K562 (cell line): ENCODE measurements at regions not wholly inside any gene's neighbourhood (a gene's known extent, or its start where the extent isn't known, plus 50 kb on each side); places are given as distances from the start of the nearest gene placed in this dataset.

ENCODE experiments used
- ATAC-seq: fragments of 200-7000 bp; cut with Tn5 transposase; 3 replicates; pipeline ENCODE4 v1.9.1; 2020; ENCODE audit warnings: moderate library complexity
- BruUV-seq: library from RNA; stranded (reverse); fragments of 400-500 nt; replicated peaks from 2 replicates; lab custom pipeline; 2021; lab: Mats Ljungman, UMichigan
- CTCF ChIA-PET: fragments of 300-600 bp; formaldehyde crosslinking; extraction: SDS; loops from one replicate; lab custom pipeline; 2021; ENCODE audit warnings: low intra/inter-chr PET ratio; lab: Yijun Ruan, JAX
- POLR2A ChIA-PET: fragments of 300-600, 350-650 bp; sonication (Branson Sonifier 250); formaldehyde crosslinking; extraction: SDS; loops from one replicate; lab custom pipeline; 2021; ENCODE audit warnings: antibody characterized with exemption, inconsistent platforms; lab: Yijun Ruan, JAX
- DNase-seq, 4 experiments: peaks; one replicate each; pipeline versions ENCODE4 v3.0.0 to v3.0.0-alpha.2; 2011 to 2018; ENCODE audit warnings: low spot score in 3 of 4, mixed read lengths in 3 of 4; ENCODE audit errors: extremely low read depth in 1 of 4
- FAIRE-seq: peaks from 2 replicates; lab custom pipeline; 2011; peaks lifted over from hg19 to GRCh38; lab: Jason Lieb, UNC
- H2AFZ ChIP-seq: 2 replicates; pipeline ENCODE4 v1.6.0; 2011; ENCODE audit warnings: low read depth, low read length, control low read depth, inconsistent platforms
- H3K27ac ChIP-seq: fragments of 200-600 bp; 3 replicates; pipeline ENCODE4 v1.8.0; 2011; ENCODE audit warnings: low read depth, mild to moderate bottlenecking, control low read depth, inconsistent platforms, low read length, moderate library complexity, mixed read lengths; ENCODE audit errors: extremely low read depth
- H3K27me3 ChIP-seq, 2 experiments: fragments of 300-600 bp in 1 of 2; 2 replicates in 1 of 2; 3 replicates in 1 of 2; pipeline versions ENCODE4 v1.6.0 to v1.8.0; 2011; ENCODE audit warnings: inconsistent platforms in 2 of 2, low read length in 2 of 2, mild to moderate bottlenecking in 1 of 2, mixed read lengths in 1 of 2, moderate library complexity in 1 of 2; ENCODE audit not compliant: control insufficient read depth in 2 of 2, insufficient read depth in 2 of 2
- H3K36me3 ChIP-seq: fragments of 300-600 bp; 3 replicates; pipeline ENCODE4 v1.8.0; 2011; ENCODE audit warnings: mild to moderate bottlenecking, low read length, inconsistent platforms; ENCODE audit not compliant: control insufficient read depth, insufficient read depth
- H3K4me1 ChIP-seq, 2 experiments: fragments of 200-600 bp in 1 of 2; replicated peaks in 1 of 2; 2 replicates in 1 of 2; 3 replicates in 1 of 2; pipeline versions ENCODE4 v1.5.1 to v1.8.0; 2011; ENCODE audit warnings: inconsistent platforms in 2 of 2, low read length in 2 of 2, mild to moderate bottlenecking in 1 of 2, mixed read lengths in 1 of 2, moderate library complexity in 1 of 2; ENCODE audit not compliant: control insufficient read depth in 2 of 2, insufficient read depth in 2 of 2
- H3K4me2 ChIP-seq: 2 replicates; pipeline ENCODE4 v1.6.1; 2011; ENCODE audit warnings: low read length, control low read depth, inconsistent platforms, mixed read lengths; ENCODE audit not compliant: insufficient read depth
- H3K4me3 ChIP-seq: fragments of 200-600 bp; sonication (generic), shearing (Covaris generic); 2 replicates; pipeline ENCODE4 v1.5.1; 2016; ENCODE audit warnings: control low read depth, inconsistent platforms
- H3K79me2 ChIP-seq: fragments of 200-600 bp; 3 replicates; pipeline ENCODE4 v1.8.0; 2011; ENCODE audit warnings: low read length, inconsistent platforms; ENCODE audit not compliant: control insufficient read depth, insufficient read depth
- H3K9ac ChIP-seq, 2 experiments: 2 replicates each; pipeline versions ENCODE4 v1.6.0 to v1.6.1; 2011; ENCODE audit warnings: low read depth in 2 of 2, low read length in 2 of 2, control low read depth in 1 of 2, inconsistent platforms in 1 of 2, mild to moderate bottlenecking in 1 of 2, mixed read lengths in 1 of 2; ENCODE audit not compliant: insufficient read depth in 1 of 2
- H3K9me1 ChIP-seq: one replicate; pipeline ENCODE4 v1.6.0; 2011; ENCODE audit warnings: inconsistent platforms, mild to moderate bottlenecking, low read length, moderate library complexity; ENCODE audit not compliant: control insufficient read depth, insufficient read depth
- H3K9me3 ChIP-seq: replicated peaks from 2 replicates; pipeline ENCODE4 v1.5.1; 2011; ENCODE audit warnings: low read depth, low read length, inconsistent platforms; ENCODE audit not compliant: control insufficient read depth, insufficient read depth
- H4K20me1 ChIP-seq: replicated peaks from 2 replicates; pipeline ENCODE4 v1.6.1; 2011; ENCODE audit warnings: low read length, inconsistent platforms, mixed read lengths; ENCODE audit not compliant: control insufficient read depth, insufficient read depth
- ASH1L ChIP-seq: fragments of 450-650 bp; IDR thresholded peaks from 2 replicates; pipeline ENCODE4 v1.6.1; 2018; ENCODE audit warnings: borderline replicate concordance, mild to moderate bottlenecking, low read depth; ENCODE audit not compliant: partially characterized antibody
- ATF6 ChIP-seq: sonication (generic); formaldehyde crosslinking; IDR thresholded peaks from 2 replicates; pipeline ENCODE4 v1.4.0; 2020; ENCODE audit warnings: mild to moderate bottlenecking, missing genetic modification reagents
- COPS2 ChIP-seq: fragments of 450-650 bp; conservative IDR thresholded peaks from 2 replicates; pipeline ENCODE4 v1.6.1; 2016; ENCODE audit warnings: mild to moderate bottlenecking, moderate library complexity
- DEAF1 ChIP-seq: fragments of 450-650 bp; formaldehyde crosslinking; IDR thresholded peaks from 2 replicates; pipeline ENCODE4 v1.4.0; 2020; ENCODE audit warnings: mild to moderate bottlenecking, moderate library complexity
- HDAC3 ChIP-seq: fragments of 450-650 bp; IDR thresholded peaks from 2 replicates; pipeline ENCODE4 v1.6.1; 2018; ENCODE audit warnings: borderline replicate concordance, mild to moderate bottlenecking, moderate library complexity; ENCODE audit not compliant: partially characterized antibody
- ILF3 ChIP-seq: fragments of 450-650 bp; IDR thresholded peaks from 2 replicates; pipeline ENCODE4 v1.6.1; 2018; ENCODE audit warnings: antibody characterized with exemption, mild to moderate bottlenecking, moderate library complexity, borderline replicate concordance
- NR4A1 ChIP-seq, 2 experiments: fragments of 250-450 bp in 1 of 2; fragments of 450-650 bp in 1 of 2; sonication (Bioruptor Pico) in 1 of 2; IDR thresholded peaks; 2 replicates each; pipeline versions ENCODE4 v1.4.0 to v1.6.1; 2016 to 2020; ENCODE audit warnings: mild to moderate bottlenecking in 2 of 2, missing compliant biosample characterization in 1 of 2, missing genetic modification characterization in 1 of 2, moderate library complexity in 1 of 2
- PHTF2 ChIP-seq: fragments of 250-450 bp; sonication (Bioruptor Pico); IDR thresholded peaks from 2 replicates; pipeline ENCODE4 v1.5.0; 2021; ENCODE audit warnings: mild to moderate bottlenecking
- RBBP5 ChIP-seq: fragments of 200-600 bp; sonication (generic); IDR thresholded peaks from 2 replicates; pipeline ENCODE4 v1.6.1; 2012; ENCODE audit warnings: borderline replicate concordance, mild to moderate bottlenecking, low read length, control low read depth, inconsistent platforms; ENCODE audit not compliant: insufficient read depth, poor library complexity, severe bottlenecking
- SMAD1 ChIP-seq: fragments of 150-350 bp; IDR thresholded peaks from 2 replicates; pipeline ENCODE4 v1.6.1; 2014; ENCODE audit warnings: low read length, low read depth; ENCODE audit not compliant: partially characterized antibody
- TBL1XR1 ChIP-seq, 2 experiments: IDR thresholded peaks; 2 replicates each; pipeline ENCODE4 v1.6.1; 2012; ENCODE audit warnings: improper control_type of control experiment in 2 of 2, low read length in 2 of 2, mild to moderate bottlenecking in 1 of 2
- TBP ChIP-seq: optimal IDR thresholded peaks from 2 replicates; pipeline ENCODE3; 2011; ENCODE audit warnings: low read depth, low read length, improper control_type of control experiment
- ZNF707 ChIP-seq: fragments of 250-450 bp; sonication (Bioruptor Pico); conservative IDR thresholded peaks from 2 replicates; pipeline ENCODE4 v1.8.0; 2022; ENCODE audit warnings: inconsistent platforms, mild to moderate bottlenecking, moderate library complexity
- WGBS: fragments of 100-300 bp; shearing (Covaris generic); methylation state at CpG from one replicate; pipeline ENCODE4 v1.1.6; 2016; ENCODE audit warnings: low coverage, mixed read lengths; ENCODE audit not compliant: insufficient coverage; ENCODE audit errors: missing lambda C conversion rate; 5-methylcytosine and 5-hydroxymethylcytosine counted together
- in situ Hi-C: fragments of 300-500 bp; cut with MboI; formaldehyde crosslinking; loops from 4 replicates; pipeline ENCODE4 v1.15.0; 2018; ENCODE audit warnings: inconsistent platforms, mixed read lengths
- intact Hi-C: fragments of 100-400 bp; cut with micrococcal nuclease; formaldehyde crosslinking; loops from 2 replicates; pipeline ENCODE4 v1.14.2; 2022

DNA sequence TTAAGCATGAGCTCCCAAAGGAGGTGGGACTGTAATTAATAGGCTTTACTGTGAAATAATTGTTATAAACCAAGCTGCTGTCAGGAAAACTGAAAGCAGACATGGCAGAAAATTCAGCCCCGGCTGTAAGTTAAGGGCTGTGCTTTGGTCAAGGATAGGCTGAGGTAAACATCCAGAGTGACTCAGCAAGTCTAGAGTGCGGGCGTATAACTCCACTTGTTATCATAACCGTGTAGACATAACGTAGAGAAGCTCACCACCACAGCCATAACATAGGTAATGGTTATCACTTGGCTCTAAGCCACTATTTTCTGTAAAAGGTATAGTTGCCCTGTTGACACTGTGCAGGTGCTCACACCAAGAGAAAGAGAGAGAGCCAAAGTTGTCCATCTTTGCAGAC is 316.8 kb downstream of the DCDC2C start:
- no peak for FAIRE-seq
- no peaks in the 10 kb centered on the region for H3K36me3 ChIP-seq
- no peak overlapping the region for H3K9ac ChIP-seq
- no TSS peak for BruUV-seq
- no peaks in the 10 kb centered on the region; the same call in 1 of the 2 replicates for H3K9me3 ChIP-seq
- WGBS, result 0% methylated on average over 5 of the region's 5 CpGs
- TF ChIP-seq NR4A1 (CRISPR knock-in tag; IDR thresholded peaks at IDR 0.05) (peak; percentile 63; the same call in 1 of the 2 replicates), NR4A1 (tag; IDR thresholded peaks at IDR 0.05) (no peak), ATF6 (CRISPR knock-in tag) (no peak)
- TF ChIP-seq, all 486 proteins: peak for 1
- no peaks in the 10 kb centered on the region for H3K4me1 ChIP-seq
- no peak overlapping the region for H2AFZ ChIP-seq
- H3K9me1 ChIP-seq, result no peaks in the 10 kb centered on the region
- no peaks in the 10 kb centered on the region for H3K27me3 ChIP-seq
- no peak overlapping the region for H3K4me2 ChIP-seq
- ChIA-PET POLR2A (no interaction called here), CTCF (no interaction called here)
- ATAC-seq (no peak), DNase-seq (no peak)
- in situ Hi-C loops (no loop called here), intact Hi-C loops (no loop called here)
- no peaks in the 10 kb centered on the region for H4K20me1 ChIP-seq
- no peak overlapping the region for H3K4me3 ChIP-seq
- H3K27ac ChIP-seq, result no peak overlapping the region
- no peaks in the 10 kb centered on the region for H3K79me2 ChIP-seq

GRCh38 chr2:4020649-4021048 is 317.3 kb downstream of the DCDC2C start:
- Histone ChIP-seq H3K4me1 (no peaks in the 10 kb centered on the region), H3K9me3 (no peaks in the 10 kb centered on the region; the same call in 1 of the 2 replicates), H4K20me1 (no peaks in the 10 kb centered on the region), H3K36me3 (no peaks in the 10 kb centered on the region), H3K9ac (no peak overlapping the region), H3K79me2 (no peaks in the 10 kb centered on the region), H2AFZ (no peak overlapping the region), H3K4me2 (no peak overlapping the region), H3K9me1 (no peaks in the 10 kb centered on the region), H3K4me3 (no peak overlapping the region), H3K27me3 (no peaks in the 10 kb centered on the region), H3K27ac (no peak overlapping the region)
- ChIA-PET POLR2A (no interaction called here), CTCF (no interaction called here)
- WGBS, result 0% methylated on average over 10 of the region's 10 CpGs
- DNase-seq (no peak), ATAC-seq (no peak), FAIRE-seq (no peak)
- in situ Hi-C loops (no loop called here), intact Hi-C loops (no loop called here)
- BruUV-seq, result no TSS peak
- TF ChIP-seq HDAC3, result no peak
- TF ChIP-seq TBP, result no peak
- TF ChIP-seq RBBP5, result no peak
- TF ChIP-seq ASH1L, result no peak
- TF ChIP-seq ZNF707 (CRISPR knock-in tag), result no peak
- no peak for TF ChIP-seq PHTF2 (CRISPR knock-in tag)
- no peak for TF ChIP-seq ILF3
- no peak for TF ChIP-seq SMAD1
- no peak for TF ChIP-seq TBL1XR1 (IDR thresholded peaks at IDR 0.05; ENCODE audit: low read length in 2 of 2)
- TF ChIP-seq DEAF1 (CRISPR knock-in tag), result no peak
- TF ChIP-seq COPS2, result no peak
